ENCODE measurements at regions not wholly inside any gene's neighbourhood (a gene's known extent, or its start where the extent isn't known, plus 50 kb on each side); places are given as distances from the start of the nearest gene placed in this dataset.

- no peak for TF ChIP-seq CTCF (IDR thresholded peaks at IDR 0.05)
- no peak for TF ChIP-seq EZH2 (IDR thresholded peaks at IDR 0.05; ENCODE audit: borderline replicate concordance, insufficient read depth, low read depth, low read length, poor library complexity, severe bottlenecking)
Measured at GRCh38 chr14:29310210-29310609, 543.6 kb downstream of the FOXG1 start.

All from B cell (primary cell).